Erythroblast (primary cell): ENCODE measurements at regions not wholly inside any gene's neighbourhood (a gene's known extent, or its start where the extent isn't known, plus 50 kb on each side); places are given as distances from the start of the nearest gene placed in this dataset.

Experiments
- GATA1 ChIP-seq: IDR thresholded peaks from 2 replicates; pipeline ENCODE4 v1.6.1; 2011; ENCODE audit warnings: low read depth, mild to moderate bottlenecking, control low read depth, low read length, moderate library complexity
- POLR2A ChIP-seq: IDR thresholded peaks from 2 replicates; pipeline ENCODE4 v1.6.1; 2011; ENCODE audit warnings: mild to moderate bottlenecking, low read length

DNA sequence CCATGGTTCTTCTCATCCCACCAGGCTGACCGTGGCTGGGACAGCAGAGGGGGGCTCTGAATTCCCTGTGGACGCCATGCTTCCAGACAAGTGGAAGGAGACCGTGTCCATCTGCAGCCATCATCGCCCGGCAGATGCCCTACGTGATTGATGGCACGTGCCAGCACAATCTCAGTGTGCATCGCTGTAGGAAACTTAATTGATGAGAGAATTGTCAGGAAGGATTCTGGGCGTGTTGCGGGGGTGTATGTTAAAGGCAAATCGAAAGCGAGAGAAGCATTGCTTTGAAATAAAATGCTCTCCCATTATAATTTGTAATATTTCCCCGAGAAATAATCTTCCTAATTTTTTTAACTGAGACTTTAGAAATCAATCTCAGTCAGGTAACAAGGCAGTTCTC, 185.5 kb upstream of the CDH4 start:
- TF ChIP-seq POLR2A = no peak
- TF ChIP-seq GATA1 = no peak
